ENCODE measurements at regions not wholly inside any gene's neighbourhood (a gene's known extent, or its start where the extent isn't known, plus 50 kb on each side); places are given as distances from the start of the nearest gene placed in this dataset.

GRCh38 chr20:7792150-7792869 lies 147.9 kb downstream of the HAO1 start:
- Histone ChIP-seq H3K36me3 (replicated peaks in 1 of 2; ENCODE audit: control insufficient read depth in 1 of 2, insufficient read depth in 2 of 2, low read length in 2 of 2) (no peaks in the 10 kb centered on the region), H3K79me2 (ENCODE audit: insufficient read depth, low read length) (no peaks in the 10 kb centered on the region), H3K27me3 (ENCODE audit: control insufficient read depth in 1 of 2, insufficient read depth in 2 of 2, low read length in 2 of 2) (no peaks in the 10 kb centered on the region), H3K9me3 (ENCODE audit: low read length) (no peaks in the 10 kb centered on the region), H3K4me3 (replicated peaks in 1 of 3; ENCODE audit: insufficient read depth in 1 of 3, low read depth in 2 of 3, low read length in 3 of 3) (no peak overlapping the region), H3K4me1 (ENCODE audit: insufficient read depth, low read length) (no peaks in the 10 kb centered on the region), H4K20me1 (ENCODE audit: insufficient read depth, low read length) (no peaks in the 10 kb centered on the region), H2AFZ (ENCODE audit: low read length) (no peak overlapping the region), H3K9ac (ENCODE audit: insufficient read depth, low read depth, low read length) (no peak overlapping the region), H3K4me2 (ENCODE audit: low read depth, low read length) (no peak overlapping the region), H3K27ac (ENCODE audit: extremely low read length, insufficient read depth, low read length) (no peak overlapping the region)
- 0% methylated on average over 4 of the region's 4 CpGs for WGBS (ENCODE audit: low lambda C conversion rate)
- TF ChIP-seq ZNF839 (CRISPR knock-in tag; IDR thresholded peaks at IDR 0.05; ENCODE audit: borderline replicate concordance) = no peak
- TF ChIP-seq NFE2 (CRISPR knock-in tag; IDR thresholded peaks at IDR 0.05) = no peak
- TF ChIP-seq, protein P1, sequence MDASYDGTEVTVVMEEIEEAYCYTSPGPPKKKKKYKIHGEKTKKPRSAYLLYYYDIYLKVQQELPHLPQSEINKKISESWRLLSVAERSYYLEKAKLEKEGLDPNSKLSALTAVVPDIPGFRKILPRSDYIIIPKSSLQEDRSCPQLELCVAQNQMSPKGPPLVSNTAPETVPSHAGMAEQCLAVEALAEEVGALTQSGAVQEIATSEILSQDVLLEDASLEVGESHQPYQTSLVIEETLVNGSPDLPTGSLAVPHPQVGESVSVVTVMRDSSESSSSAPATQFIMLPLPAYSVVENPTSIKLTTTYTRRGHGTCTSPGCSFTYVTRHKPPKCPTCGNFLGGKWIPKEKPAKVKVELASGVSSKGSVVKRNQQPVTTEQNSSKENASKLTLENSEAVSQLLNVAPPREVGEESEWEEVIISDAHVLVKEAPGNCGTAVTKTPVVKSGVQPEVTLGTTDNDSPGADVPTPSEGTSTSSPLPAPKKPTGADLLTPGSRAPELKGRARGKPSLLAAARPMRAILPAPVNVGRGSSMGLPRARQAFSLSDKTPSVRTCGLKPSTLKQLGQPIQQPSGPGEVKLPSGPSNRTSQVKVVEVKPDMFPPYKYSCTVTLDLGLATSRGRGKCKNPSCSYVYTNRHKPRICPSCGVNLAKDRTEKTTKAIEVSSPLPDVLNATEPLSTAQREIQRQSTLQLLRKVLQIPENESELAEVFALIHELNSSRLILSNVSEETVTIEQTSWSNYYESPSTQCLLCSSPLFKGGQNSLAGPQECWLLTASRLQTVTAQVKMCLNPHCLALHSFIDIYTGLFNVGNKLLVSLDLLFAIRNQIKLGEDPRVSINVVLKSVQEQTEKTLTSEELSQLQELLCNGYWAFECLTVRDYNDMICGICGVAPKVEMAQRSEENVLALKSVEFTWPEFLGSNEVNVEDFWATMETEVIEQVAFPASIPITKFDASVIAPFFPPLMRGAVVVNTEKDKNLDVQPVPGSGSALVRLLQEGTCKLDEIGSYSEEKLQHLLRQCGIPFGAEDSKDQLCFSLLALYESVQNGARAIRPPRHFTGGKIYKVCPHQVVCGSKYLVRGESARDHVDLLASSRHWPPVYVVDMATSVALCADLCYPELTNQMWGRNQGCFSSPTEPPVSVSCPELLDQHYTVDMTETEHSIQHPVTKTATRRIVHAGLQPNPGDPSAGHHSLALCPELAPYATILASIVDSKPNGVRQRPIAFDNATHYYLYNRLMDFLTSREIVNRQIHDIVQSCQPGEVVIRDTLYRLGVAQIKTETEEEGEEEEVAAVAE (CRISPR knock-in tag; IDR thresholded peaks at IDR 0.05; ENCODE audit: borderline replicate concordance) = no peak
- no peak for TF ChIP-seq ARNT2 (CRISPR knock-in tag; IDR thresholded peaks at IDR 0.05; ENCODE audit: low read depth)
- TF ChIP-seq ZNF674 (CRISPR knock-in tag; IDR thresholded peaks at IDR 0.05; ENCODE audit: low read depth) = no peak
- TF ChIP-seq DMTF1 (CRISPR knock-in tag; IDR thresholded peaks at IDR 0.05) = no peak
- TF ChIP-seq RORA (CRISPR knock-in tag; IDR thresholded peaks at IDR 0.05) = no peak
- TF ChIP-seq, protein P2, sequence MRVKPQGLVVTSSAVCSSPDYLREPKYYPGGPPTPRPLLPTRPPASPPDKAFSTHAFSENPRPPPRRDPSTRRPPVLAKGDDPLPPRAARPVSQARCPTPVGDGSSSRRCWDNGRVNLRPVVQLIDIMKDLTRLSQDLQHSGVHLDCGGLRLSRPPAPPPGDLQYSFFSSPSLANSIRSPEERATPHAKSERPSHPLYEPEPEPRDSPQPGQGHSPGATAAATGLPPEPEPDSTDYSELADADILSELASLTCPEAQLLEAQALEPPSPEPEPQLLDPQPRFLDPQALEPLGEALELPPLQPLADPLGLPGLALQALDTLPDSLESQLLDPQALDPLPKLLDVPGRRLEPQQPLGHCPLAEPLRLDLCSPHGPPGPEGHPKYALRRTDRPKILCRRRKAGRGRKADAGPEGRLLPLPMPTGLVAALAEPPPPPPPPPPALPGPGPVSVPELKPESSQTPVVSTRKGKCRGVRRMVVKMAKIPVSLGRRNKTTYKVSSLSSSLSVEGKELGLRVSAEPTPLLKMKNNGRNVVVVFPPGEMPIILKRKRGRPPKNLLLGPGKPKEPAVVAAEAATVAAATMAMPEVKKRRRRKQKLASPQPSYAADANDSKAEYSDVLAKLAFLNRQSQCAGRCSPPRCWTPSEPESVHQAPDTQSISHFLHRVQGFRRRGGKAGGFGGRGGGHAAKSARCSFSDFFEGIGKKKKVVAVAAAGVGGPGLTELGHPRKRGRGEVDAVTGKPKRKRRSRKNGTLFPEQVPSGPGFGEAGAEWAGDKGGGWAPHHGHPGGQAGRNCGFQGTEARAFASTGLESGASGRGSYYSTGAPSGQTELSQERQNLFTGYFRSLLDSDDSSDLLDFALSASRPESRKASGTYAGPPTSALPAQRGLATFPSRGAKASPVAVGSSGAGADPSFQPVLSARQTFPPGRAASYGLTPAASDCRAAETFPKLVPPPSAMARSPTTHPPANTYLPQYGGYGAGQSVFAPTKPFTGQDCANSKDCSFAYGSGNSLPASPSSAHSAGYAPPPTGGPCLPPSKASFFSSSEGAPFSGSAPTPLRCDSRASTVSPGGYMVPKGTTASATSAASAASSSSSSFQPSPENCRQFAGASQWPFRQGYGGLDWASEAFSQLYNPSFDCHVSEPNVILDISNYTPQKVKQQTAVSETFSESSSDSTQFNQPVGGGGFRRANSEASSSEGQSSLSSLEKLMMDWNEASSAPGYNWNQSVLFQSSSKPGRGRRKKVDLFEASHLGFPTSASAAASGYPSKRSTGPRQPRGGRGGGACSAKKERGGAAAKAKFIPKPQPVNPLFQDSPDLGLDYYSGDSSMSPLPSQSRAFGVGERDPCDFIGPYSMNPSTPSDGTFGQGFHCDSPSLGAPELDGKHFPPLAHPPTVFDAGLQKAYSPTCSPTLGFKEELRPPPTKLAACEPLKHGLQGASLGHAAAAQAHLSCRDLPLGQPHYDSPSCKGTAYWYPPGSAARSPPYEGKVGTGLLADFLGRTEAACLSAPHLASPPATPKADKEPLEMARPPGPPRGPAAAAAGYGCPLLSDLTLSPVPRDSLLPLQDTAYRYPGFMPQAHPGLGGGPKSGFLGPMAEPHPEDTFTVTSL (CRISPR knock-in tag; IDR thresholded peaks at IDR 0.05; ENCODE audit: borderline replicate concordance) = no peak
- no peak for TF ChIP-seq EP300 (IDR thresholded peaks at IDR 0.05; ENCODE audit: low read depth in 2 of 2, low read length in 2 of 2)
- no peak for TF ChIP-seq EP300 (CRISPR knock-in tag; IDR thresholded peaks at IDR 0.05; ENCODE audit: borderline replicate concordance)
- ATAC-seq = no peak
- no TSS peak for BruUV-seq (replicated peaks)
- ChIA-PET CTCF (ENCODE audit: low intra/inter-chr PET ratio, low total read pairs) (no interaction called here), POLR2A (no interaction called here)
- no peak for DNase-seq (ENCODE audit: low spot score)
- in situ Hi-C loops (cut with HindIII; ENCODE audit: extremely low pct_ligation_motif_present, low pct_unique_long_range_greater_than_20kb) (no loop called here), intact Hi-C loops (cut with micrococcal nuclease; ENCODE audit: unreplicated experiment) (no loop called here)
- no peak for FAIRE-seq
